Ectodermal cell (in vitro differentiated cells): ENCODE measurements at regions not wholly inside any gene's neighbourhood (a gene's known extent, or its start where the extent isn't known, plus 50 kb on each side); places are given as distances from the start of the nearest gene placed in this dataset.

ENCODE experiments used
- H3K27ac ChIP-seq: 2 replicates; pipeline ENCODE4 v1.7.0; 2013; ENCODE audit warnings: mild to moderate bottlenecking, low read depth, low read length; ENCODE audit not compliant: insufficient read depth, poor library complexity, severe bottlenecking
- H3K27me3 ChIP-seq: 2 replicates; pipeline ENCODE4 v1.7.0; 2013; ENCODE audit warnings: mild to moderate bottlenecking, low read length; ENCODE audit not compliant: insufficient read depth, control insufficient read depth, poor library complexity, severe bottlenecking
- H3K36me3 ChIP-seq: one replicate; pipeline ENCODE4 v1.7.0; 2013; ENCODE audit warnings: low read length; ENCODE audit not compliant: control insufficient read depth, insufficient read depth
- H3K4me1 ChIP-seq: one replicate; pipeline ENCODE4 v1.7.0; 2013; ENCODE audit warnings: low read length; ENCODE audit not compliant: control insufficient read depth, insufficient read depth
- H3K4me3 ChIP-seq: 2 replicates; pipeline ENCODE4 v1.7.0; 2013; ENCODE audit warnings: low read depth, low read length, control low read depth; ENCODE audit not compliant: insufficient read depth
- H3K9me3 ChIP-seq: 2 replicates; pipeline ENCODE4 v1.7.0; 2013; ENCODE audit warnings: mild to moderate bottlenecking, low read length, moderate library complexity; ENCODE audit not compliant: control insufficient read depth
- WGBS, 2 experiments: methylation state at CpG; one replicate each; pipeline ENCODE4 v1.1.7; 2013; ENCODE audit warnings: missing lambda C conversion rate in 2 of 2; 5-methylcytosine and 5-hydroxymethylcytosine counted together

GRCh38 chr1:87928623-87929022 is 599.9 kb downstream of the LMO4 start:
- H3K36me3 ChIP-seq, result no peaks in the 10 kb centered on the region
- WGBS, 2 experiments, result 94 to 96% methylated on average over 1 of the region's 1 CpG
- H3K27ac ChIP-seq, result no peak overlapping the region
- no peaks in the 10 kb centered on the region for H3K4me1 ChIP-seq
- H3K27me3 ChIP-seq, result no peaks in the 10 kb centered on the region
- H3K4me3 ChIP-seq, result no peak overlapping the region
- no peaks in the 10 kb centered on the region for H3K9me3 ChIP-seq

GRCh38 chr1:87929906-87930305 is 601.2 kb downstream of the LMO4 start:
- H3K27ac ChIP-seq, result no peak overlapping the region
- H3K4me1 ChIP-seq, result no peaks in the 10 kb centered on the region
- H3K4me3 ChIP-seq, result no peak overlapping the region
- H3K36me3 ChIP-seq, result no peaks in the 10 kb centered on the region
- no peaks in the 10 kb centered on the region for H3K9me3 ChIP-seq
- H3K27me3 ChIP-seq, result no peaks in the 10 kb centered on the region
- 80 to 87% methylated on average over 1 of the region's 1 CpG for WGBS, 2 experiments

- no peaks in the 10 kb centered on the region for H3K9me3 ChIP-seq
- H3K4me1 ChIP-seq, result no peaks in the 10 kb centered on the region
- no peak overlapping the region for H3K27ac ChIP-seq
- no peak overlapping the region for H3K4me3 ChIP-seq
- 88 to 93% methylated on average over 1 of the region's 1 CpG for whole genome bisulfite sequencing, 2 experiments
- no peaks in the 10 kb centered on the region for H3K36me3 ChIP-seq
- H3K27me3 ChIP-seq, result no peaks in the 10 kb centered on the region
These were observed 602.1 kb downstream of the LMO4 start for GRCh38 chr1:87930796-87931195.

- no peaks in the 10 kb centered on the region for H3K9me3 ChIP-seq
- H3K36me3 ChIP-seq, result no peaks in the 10 kb centered on the region
- no peaks in the 10 kb centered on the region for H3K4me1 ChIP-seq
- WGBS, 2 experiments, result 91 to 92% methylated on average over 5 of the region's 6 CpGs
- no peak overlapping the region for H3K4me3 ChIP-seq
- no peaks in the 10 kb centered on the region for H3K27me3 ChIP-seq
- H3K27ac ChIP-seq, result no peak overlapping the region
These were observed 604.5 kb downstream of the LMO4 start for GRCh38 chr1:87933171-87933570.

- Histone ChIP-seq H3K4me3 (no peak overlapping the region), H3K27me3 (no peaks in the 10 kb centered on the region), H3K9me3 (no peaks in the 10 kb centered on the region), H3K36me3 (no peaks in the 10 kb centered on the region), H3K27ac (no peak overlapping the region), H3K4me1 (no peaks in the 10 kb centered on the region)
- 92 to 95% methylated on average over 2 of the region's 2 CpGs for WGBS, 2 experiments
These were observed 606.5 kb downstream of the LMO4 start for GRCh38 chr1:87935130-87935529.

GRCh38 chr1:87937831-87938395 is 609.2 kb downstream of the LMO4 start:
- no peaks in the 10 kb centered on the region for H3K9me3 ChIP-seq
- H3K27ac ChIP-seq, result no peak overlapping the region
- WGBS, 2 experiments, result 90 to 99% methylated on average over 2 to 3 of the region's 3 CpGs
- H3K36me3 ChIP-seq, result no peaks in the 10 kb centered on the region
- H3K4me1 ChIP-seq, result peaks cover 7% of the 10 kb centered on the region
- H3K27me3 ChIP-seq, result no peaks in the 10 kb centered on the region
- no peak overlapping the region for H3K4me3 ChIP-seq

GRCh38 chr1:87938631-87939030 is 610.0 kb downstream of the LMO4 start:
- no peak overlapping the region for H3K4me3 ChIP-seq
- 88 to 96% methylated on average over 2 of the region's 2 CpGs for WGBS, 2 experiments
- no peak overlapping the region for H3K27ac ChIP-seq

GRCh38 chr1:87939444-87939843 is 610.8 kb downstream of the LMO4 start:
- Histone ChIP-seq H3K4me3 (no peak overlapping the region), H3K36me3 (no peaks in the 10 kb centered on the region), H3K27me3 (no peaks in the 10 kb centered on the region), H3K9me3 (no peaks in the 10 kb centered on the region), H3K27ac (no peak overlapping the region), H3K4me1 (peaks cover 7% of the 10 kb centered on the region)
- 95 to 100% methylated on average over 2 of the region's 2 CpGs for WGBS, 2 experiments

More at GRCh38 chr1:87938631-87939030, 610.0 kb downstream of the LMO4 start:
- H3K9me3 ChIP-seq, result no peaks in the 10 kb centered on the region
- peaks cover 7% of the 10 kb centered on the region for H3K4me1 ChIP-seq
- no peaks in the 10 kb centered on the region for H3K36me3 ChIP-seq
- H3K27me3 ChIP-seq, result no peaks in the 10 kb centered on the region

- 84 to 93% methylated on average over 4 of the region's 4 CpGs for WGBS, 2 experiments
- Histone ChIP-seq H3K27ac (no peak overlapping the region), H3K4me3 (no peak overlapping the region), H3K9me3 (no peaks in the 10 kb centered on the region), H3K4me1 (peaks cover 7% of the 10 kb centered on the region), H3K27me3 (no peaks in the 10 kb centered on the region), H3K36me3 (no peaks in the 10 kb centered on the region)
These were observed 611.7 kb downstream of the LMO4 start for GRCh38 chr1:87940421-87940820.

- Histone ChIP-seq H3K4me3 (no peak overlapping the region), H3K9me3 (no peaks in the 10 kb centered on the region), H3K4me1 (peaks cover 7% of the 10 kb centered on the region), H3K36me3 (no peaks in the 10 kb centered on the region), H3K27me3 (no peaks in the 10 kb centered on the region), H3K27ac (no peak overlapping the region)
- WGBS, 2 experiments, result 3% methylated on average over 1 of the region's 1 CpG
These were observed 612.8 kb downstream of the LMO4 start for GRCh38 chr1:87941337-87941946.
